ENCODE measurements at regions not wholly inside any gene's neighbourhood (a gene's known extent, or its start where the extent isn't known, plus 50 kb on each side); places are given as distances from the start of the nearest gene placed in this dataset.

- TF ChIP-seq CTCF (IDR thresholded peaks at IDR 0.05) (no peak), POLR2A (IDR thresholded peaks at IDR 0.05) (no peak)
Observed at GRCh38 chr3:11933529-11933928, 70.7 kb upstream of the SYN2 start.
